Parathyroid adenoma (tissue), 2 donors: ENCODE measurements at regions not wholly inside any gene's neighbourhood (a gene's known extent, or its start where the extent isn't known, plus 50 kb on each side); places are given as distances from the start of the nearest gene placed in this dataset.

Experiments
- H2AFZ ChIP-seq: fragments of 300-600 bp; sonication (generic); one replicate; pipeline ENCODE4 v1.7.0; 2017; ENCODE audit warnings: antibody characterized with exemption, mild to moderate bottlenecking
- H3K27ac ChIP-seq: fragments of 300-600 bp; sonication (generic); one replicate; pipeline ENCODE4 v1.7.0; 2017
- H3K27me3 ChIP-seq: fragments of 300-600 bp; sonication (generic); one replicate; pipeline ENCODE4 v1.7.0; 2017; ENCODE audit warnings: low read length; ENCODE audit not compliant: control insufficient read depth, insufficient read depth
- H3K36me3 ChIP-seq: fragments of 300-600 bp; sonication (generic); one replicate; pipeline ENCODE4 v1.7.0; 2017; ENCODE audit warnings: low read length; ENCODE audit not compliant: control insufficient read depth, insufficient read depth
- H3K4me1 ChIP-seq: fragments of 300-600 bp; sonication (generic); one replicate; pipeline ENCODE4 v1.7.0; 2017; ENCODE audit warnings: control low read depth
- H3K4me2 ChIP-seq: fragments of 300-600 bp; sonication (generic); one replicate; pipeline ENCODE4 v1.7.0; 2017; ENCODE audit warnings: low read length
- H3K4me3 ChIP-seq: fragments of 300-600 bp; sonication (generic); one replicate; pipeline ENCODE4 v1.7.0; 2017; ENCODE audit warnings: low read depth, low read length
- H3K79me2 ChIP-seq: fragments of 300-600 bp; sonication (generic); one replicate; pipeline ENCODE4 v1.7.0; 2017; ENCODE audit warnings: control low read depth
- H3K9ac ChIP-seq: fragments of 300-600 bp; sonication (generic); one replicate; pipeline ENCODE4 v1.7.0; 2017; ENCODE audit warnings: mild to moderate bottlenecking
- H3K9me3 ChIP-seq: fragments of 300-600 bp; sonication (generic); one replicate; pipeline ENCODE4 v1.7.0; 2017; ENCODE audit warnings: low read length; ENCODE audit not compliant: control insufficient read depth
- CTCF ChIP-seq: fragments of 300-600 bp; sonication (generic); IDR thresholded peaks from one replicate; pipeline ENCODE4 v1.7.0; 2017; ENCODE audit warnings: antibody characterized with exemption, mild to moderate bottlenecking
- donor health status: primary hyperparathyroidism.

- TF ChIP-seq CTCF = no peak
- H2AFZ ChIP-seq = no peak overlapping the region
- H3K27ac ChIP-seq = no peak overlapping the region
Observed at GRCh38 chr17:6343191-6343590, 91.7 kb downstream of the AIPL1 start.

DNA sequence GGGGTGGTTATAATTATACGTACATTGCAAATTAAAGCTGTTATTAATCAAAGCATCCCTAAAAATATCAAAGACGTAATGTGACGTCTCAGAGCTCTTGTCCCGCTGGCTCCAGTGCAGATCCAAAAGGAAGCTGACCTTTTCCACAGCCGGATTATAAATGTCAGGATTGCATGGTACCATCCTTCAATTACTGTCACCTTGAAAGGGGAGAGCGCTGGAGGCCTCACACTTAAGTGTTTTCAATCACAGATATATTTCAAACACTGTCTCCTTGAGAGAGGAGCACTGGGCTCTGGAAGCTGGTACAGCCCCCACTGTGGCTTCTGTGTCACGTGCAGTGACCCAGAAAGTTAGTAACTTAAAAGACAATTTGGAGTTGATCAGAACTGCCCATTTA is 94.2 kb downstream of the AIPL1 start:
- no peaks in the 10 kb centered on the region for H3K4me1 ChIP-seq
- no peak overlapping the region for H2AFZ ChIP-seq
- TF ChIP-seq CTCF = no peak
- H3K4me2 ChIP-seq = no peak overlapping the region
- H3K27ac ChIP-seq = no peak overlapping the region
- no peak overlapping the region for H3K9ac ChIP-seq
- H3K4me3 ChIP-seq = no peak overlapping the region
- no peaks in the 10 kb centered on the region for H3K27me3 ChIP-seq
- no peaks in the 10 kb centered on the region for H3K9me3 ChIP-seq
- H3K79me2 ChIP-seq = no peaks in the 10 kb centered on the region
- H3K36me3 ChIP-seq = no peaks in the 10 kb centered on the region

More at GRCh38 chr17:6343191-6343590, 91.7 kb downstream of the AIPL1 start:
- Histone ChIP-seq H3K36me3 (no peaks in the 10 kb centered on the region), H3K27me3 (no peaks in the 10 kb centered on the region), H3K4me1 (no peaks in the 10 kb centered on the region), H3K9ac (no peak overlapping the region), H3K4me3 (no peak overlapping the region), H3K9me3 (no peaks in the 10 kb centered on the region), H3K79me2 (no peaks in the 10 kb centered on the region), H3K4me2 (no peak overlapping the region)

DNA sequence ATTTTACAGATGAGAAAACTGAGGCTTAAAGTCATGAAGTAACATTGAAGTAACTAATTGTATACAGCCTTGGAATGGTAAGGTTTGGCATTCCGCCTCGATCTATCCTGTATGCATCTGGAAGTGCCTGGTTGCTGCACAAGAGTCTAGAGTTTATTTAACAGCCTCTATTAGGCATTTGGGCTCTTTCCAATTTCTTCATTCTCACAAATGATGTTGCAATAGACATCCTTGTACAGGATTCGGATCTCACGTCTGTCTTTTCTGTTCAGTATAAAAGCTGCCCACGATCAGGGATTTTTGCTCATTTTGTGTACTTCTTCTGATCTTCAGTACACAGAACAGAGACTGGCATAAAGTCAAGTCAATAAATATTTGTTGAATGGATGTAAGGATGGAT is 100.5 kb downstream of the AIPL1 start:
- Histone ChIP-seq H3K79me2 (no peaks in the 10 kb centered on the region), H3K4me1 (no peaks in the 10 kb centered on the region), H3K27ac (no peak overlapping the region), H3K4me2 (no peak overlapping the region), H3K9ac (no peak overlapping the region), H2AFZ (no peak overlapping the region), H3K27me3 (no peaks in the 10 kb centered on the region), H3K4me3 (no peak overlapping the region), H3K9me3 (no peaks in the 10 kb centered on the region), H3K36me3 (no peaks in the 10 kb centered on the region)
- TF ChIP-seq CTCF = no peak

- H3K4me1 ChIP-seq = no peaks in the 10 kb centered on the region
- TF ChIP-seq CTCF = no peak
- no peak overlapping the region for H2AFZ ChIP-seq
- no peaks in the 10 kb centered on the region for H3K79me2 ChIP-seq
- no peak overlapping the region for H3K4me2 ChIP-seq
- no peaks in the 10 kb centered on the region for H3K9me3 ChIP-seq
- no peaks in the 10 kb centered on the region for H3K27me3 ChIP-seq
- no peak overlapping the region for H3K9ac ChIP-seq
- no peaks in the 10 kb centered on the region for H3K36me3 ChIP-seq
- H3K27ac ChIP-seq = no peak overlapping the region
- no peak overlapping the region for H3K4me3 ChIP-seq
Observed at GRCh38 chr17:6330936-6331335, 104.0 kb downstream of the AIPL1 start.

GRCh38 chr17:6328279-6328678 is 106.6 kb downstream of the AIPL1 start:
- H3K27me3 ChIP-seq = no peaks in the 10 kb centered on the region
- no peaks in the 10 kb centered on the region for H3K36me3 ChIP-seq
- no peak overlapping the region for H3K9ac ChIP-seq
- no peaks in the 10 kb centered on the region for H3K4me1 ChIP-seq
- no peak overlapping the region for H3K27ac ChIP-seq
- H3K79me2 ChIP-seq = no peaks in the 10 kb centered on the region
- H2AFZ ChIP-seq = no peak overlapping the region
- no peak for TF ChIP-seq CTCF
- H3K9me3 ChIP-seq = no peaks in the 10 kb centered on the region
- H3K4me2 ChIP-seq = no peak overlapping the region
- H3K4me3 ChIP-seq = no peak overlapping the region
